Lower leg skin (tissue), 3 donors: ENCODE measurements at regions not wholly inside any gene's neighbourhood (a gene's known extent, or its start where the extent isn't known, plus 50 kb on each side); places are given as distances from the start of the nearest gene placed in this dataset.

Experiments
- CTCF ChIP-seq, 3 donors: fragments of 450-650 bp; IDR thresholded peaks; one replicate each; pipeline ENCODE4 v1.5.1; 2016; ENCODE audit warnings: antibody characterized with exemption in 3 of 3, mild to moderate bottlenecking in 3 of 3, moderate library complexity in 2 of 3
- POLR2A ChIP-seq, 2 donors: fragments of 450-650 bp; IDR thresholded peaks; one replicate each; pipeline ENCODE4 v1.6.1; 2016 to 2017; ENCODE audit warnings: antibody characterized with exemption in 2 of 2, mild to moderate bottlenecking in 1 of 2, moderate library complexity in 1 of 2

DNA sequence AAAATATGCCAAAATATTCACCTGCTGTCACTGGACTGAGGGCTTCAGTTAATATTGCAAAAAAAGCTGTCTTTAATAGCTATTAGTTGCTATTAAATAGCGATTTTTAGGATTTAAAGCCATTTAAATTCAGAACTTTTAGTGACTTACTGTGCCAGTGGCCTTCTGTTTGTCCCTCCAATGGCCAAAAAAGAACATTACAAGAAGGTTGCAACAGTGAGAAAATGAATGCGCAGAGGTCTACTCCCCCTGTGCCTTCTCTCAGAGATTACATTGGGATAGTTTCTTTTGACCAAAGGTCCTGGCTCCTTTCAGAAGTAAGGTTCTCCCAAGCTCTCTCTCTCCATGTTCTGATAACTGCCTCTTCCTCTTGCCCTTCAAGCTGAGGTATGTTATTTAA, 930.3 kb upstream of the ARRDC3 start:
- TF ChIP-seq CTCF (IDR thresholded peaks at IDR 0.05) (no peak), POLR2A (IDR thresholded peaks at IDR 0.05) (no peak)
